DOHH2 (cell line): ENCODE measurements at regions not wholly inside any gene's neighbourhood (a gene's known extent, or its start where the extent isn't known, plus 50 kb on each side); places are given as distances from the start of the nearest gene placed in this dataset.

Experiments
- CTCF ChIP-seq: fragments of 200-600 bp; sonication (generic); IDR thresholded peaks from one replicate; pipeline ENCODE4 v1.5.1; 2014; ENCODE audit warnings: antibody characterized with exemption, mild to moderate bottlenecking, low read depth, low read length; ENCODE audit not compliant: poor library complexity, severe bottlenecking
- EZH2phosphoT487 ChIP-seq: fragments of 200-600 bp; sonication (generic); IDR thresholded peaks from 2 replicates; pipeline ENCODE4 v1.6.1; 2017; ENCODE audit warnings: borderline replicate concordance, mild to moderate bottlenecking, antibody characterized with exemption, low read length, moderate library complexity, mixed read lengths

GRCh38 chr6:139829576-139829975 is 455.1 kb upstream of the CITED2 start:
- TF ChIP-seq CTCF, result no peak
- TF ChIP-seq EZH2phosphoT487, result no peak
